ENCODE measurements at regions not wholly inside any gene's neighbourhood (a gene's known extent, or its start where the extent isn't known, plus 50 kb on each side); places are given as distances from the start of the nearest gene placed in this dataset.

DNA sequence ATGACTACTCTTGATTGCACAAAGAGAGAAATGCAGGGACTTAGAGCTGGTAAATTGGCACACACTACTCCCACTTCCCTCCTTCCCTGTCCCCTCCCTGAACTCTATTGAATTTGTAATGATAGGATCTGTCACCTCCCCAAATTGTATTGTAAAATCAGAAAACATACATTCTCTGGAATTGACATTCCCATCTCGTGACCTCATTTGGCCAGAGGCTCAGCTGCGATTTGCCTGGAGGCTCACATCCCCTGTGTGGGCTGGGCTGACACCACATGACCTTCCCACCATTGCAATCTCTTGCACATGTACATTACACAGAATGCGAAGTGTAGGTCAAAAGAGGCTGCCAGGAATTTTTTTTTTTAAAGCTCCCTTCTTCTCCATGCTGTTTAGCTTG, 172.1 kb downstream of the MID1IP1 start:
- TF ChIP-seq, protein P1, sequence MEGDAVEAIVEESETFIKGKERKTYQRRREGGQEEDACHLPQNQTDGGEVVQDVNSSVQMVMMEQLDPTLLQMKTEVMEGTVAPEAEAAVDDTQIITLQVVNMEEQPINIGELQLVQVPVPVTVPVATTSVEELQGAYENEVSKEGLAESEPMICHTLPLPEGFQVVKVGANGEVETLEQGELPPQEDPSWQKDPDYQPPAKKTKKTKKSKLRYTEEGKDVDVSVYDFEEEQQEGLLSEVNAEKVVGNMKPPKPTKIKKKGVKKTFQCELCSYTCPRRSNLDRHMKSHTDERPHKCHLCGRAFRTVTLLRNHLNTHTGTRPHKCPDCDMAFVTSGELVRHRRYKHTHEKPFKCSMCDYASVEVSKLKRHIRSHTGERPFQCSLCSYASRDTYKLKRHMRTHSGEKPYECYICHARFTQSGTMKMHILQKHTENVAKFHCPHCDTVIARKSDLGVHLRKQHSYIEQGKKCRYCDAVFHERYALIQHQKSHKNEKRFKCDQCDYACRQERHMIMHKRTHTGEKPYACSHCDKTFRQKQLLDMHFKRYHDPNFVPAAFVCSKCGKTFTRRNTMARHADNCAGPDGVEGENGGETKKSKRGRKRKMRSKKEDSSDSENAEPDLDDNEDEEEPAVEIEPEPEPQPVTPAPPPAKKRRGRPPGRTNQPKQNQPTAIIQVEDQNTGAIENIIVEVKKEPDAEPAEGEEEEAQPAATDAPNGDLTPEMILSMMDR (conservative IDR thresholded peaks at IDR 0.05): no peak
- Mint-ChIP-seq H3K4me1 (no peaks in the 10 kb centered on the region), H3K9me3 (peaks cover 41% of the 10 kb centered on the region), H3K27me3 (ENCODE audit: insufficient read depth) (no peaks in the 10 kb centered on the region), H3K4me3 (no peak overlapping the region), H3K27ac (no peak overlapping the region), H3K36me3 (ENCODE audit: low read depth) (no peaks in the 10 kb centered on the region)
- Histone ChIP-seq H3K9me3 (ENCODE audit: control insufficient read depth, low read length) (no peaks in the 10 kb centered on the region), H3K27ac (ENCODE audit: low read depth, low read length) (no peak overlapping the region), H3K9ac (ENCODE audit: extremely low read depth, low read length, poor library complexity, severe bottlenecking) (no peak overlapping the region), H3K27me3 (ENCODE audit: control insufficient read depth, insufficient read depth, low read length, poor library complexity, severe bottlenecking) (no peaks in the 10 kb centered on the region), H3K4me1 (ENCODE audit: control insufficient read depth, insufficient read depth, low read length) (no peaks in the 10 kb centered on the region), H3K4me3 (ENCODE audit: low read length) (no peak overlapping the region), H3K36me3 (ENCODE audit: control insufficient read depth, insufficient read depth, low read length) (no peaks in the 10 kb centered on the region)
- DNase-seq: no peak
- WGBS, 2 experiments (ENCODE audit: insufficient coverage in 1 of 2, insufficient read length in 1 of 2): 77 to 86% methylated on average over 1 to 3 of the region's 3 CpGs

GRCh38 chrX:38974542-38974941, 173.3 kb downstream of the MID1IP1 start:
- Histone ChIP-seq H3K4me1 (ENCODE audit: control insufficient read depth, insufficient read depth, low read length) (no peaks in the 10 kb centered on the region), H3K36me3 (ENCODE audit: control insufficient read depth, insufficient read depth, low read length) (no peaks in the 10 kb centered on the region), H3K9me3 (ENCODE audit: control insufficient read depth, low read length) (no peaks in the 10 kb centered on the region), H3K4me3 (ENCODE audit: low read length) (no peak overlapping the region), H3K9ac (ENCODE audit: extremely low read depth, low read length, poor library complexity, severe bottlenecking) (no peak overlapping the region), H3K27ac (ENCODE audit: low read depth, low read length) (no peak overlapping the region), H3K27me3 (ENCODE audit: control insufficient read depth, insufficient read depth, low read length, poor library complexity, severe bottlenecking) (no peaks in the 10 kb centered on the region)
- H3K4me1 Mint-ChIP-seq: no peaks in the 10 kb centered on the region
- DNase-seq: no peak
- TF ChIP-seq, protein P1 (conservative IDR thresholded peaks at IDR 0.05): no peak
- WGBS, 2 experiments (ENCODE audit: insufficient coverage in 1 of 2, insufficient read length in 1 of 2): 86 to 100% methylated on average over 1 to 3 of the region's 3 CpGs
- H3K27me3 Mint-ChIP-seq (ENCODE audit: insufficient read depth): no peaks in the 10 kb centered on the region
- peaks cover 39% of the 10 kb centered on the region for H3K9me3 Mint-ChIP-seq
- no peak overlapping the region for H3K27ac Mint-ChIP-seq
- no peaks in the 10 kb centered on the region for H3K36me3 Mint-ChIP-seq (ENCODE audit: low read depth)
- H3K4me3 Mint-ChIP-seq: no peak overlapping the region

DNA sequence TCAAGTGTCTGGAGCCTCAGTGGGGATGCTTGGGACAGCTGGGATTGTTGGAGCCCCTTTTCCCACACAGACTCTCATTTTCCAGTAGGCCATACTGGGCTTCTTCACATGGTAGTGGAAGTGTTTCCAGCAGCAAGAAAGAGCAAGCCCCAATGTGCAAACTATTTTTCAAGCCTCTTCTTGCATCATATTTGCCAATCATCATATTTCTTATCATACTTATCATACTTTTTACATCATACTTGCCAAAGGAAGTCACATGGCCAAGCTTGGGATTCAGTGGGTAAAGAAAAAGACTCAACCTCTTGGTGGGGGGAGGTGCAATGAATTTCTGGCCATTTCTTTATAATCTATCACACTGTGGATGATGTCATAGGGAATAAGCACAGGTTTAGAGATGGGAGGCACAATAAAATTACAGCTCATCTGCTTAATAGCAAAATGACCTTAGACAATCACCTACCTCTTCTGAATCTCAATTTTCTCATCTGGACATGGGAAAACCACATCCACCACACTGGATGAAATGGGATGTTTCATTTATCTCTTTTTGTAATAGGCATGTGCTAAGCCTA, 174.2 kb downstream of the MID1IP1 start:
- no peak overlapping the region for H3K4me3 Mint-ChIP-seq
- H3K36me3 Mint-ChIP-seq (ENCODE audit: low read depth): no peaks in the 10 kb centered on the region
- H3K27me3 ChIP-seq (ENCODE audit: control insufficient read depth, insufficient read depth, low read length, poor library complexity, severe bottlenecking): no peaks in the 10 kb centered on the region
- no peaks in the 10 kb centered on the region for H3K36me3 ChIP-seq (ENCODE audit: control insufficient read depth, insufficient read depth, low read length)
- no peaks in the 10 kb centered on the region for H3K27me3 Mint-ChIP-seq (ENCODE audit: insufficient read depth)
- no peak overlapping the region for H3K4me3 ChIP-seq (ENCODE audit: low read length)
- TF ChIP-seq, protein P1 (conservative IDR thresholded peaks at IDR 0.05): no peak
- H3K27ac Mint-ChIP-seq: no peak overlapping the region
- peaks cover 42% of the 10 kb centered on the region for H3K9me3 Mint-ChIP-seq
- H3K4me1 ChIP-seq (ENCODE audit: control insufficient read depth, insufficient read depth, low read length): no peaks in the 10 kb centered on the region
- no peaks in the 10 kb centered on the region for H3K9me3 ChIP-seq (ENCODE audit: control insufficient read depth, low read length)
- no peak for DNase-seq
- no peak overlapping the region for H3K9ac ChIP-seq (ENCODE audit: extremely low read depth, low read length, poor library complexity, severe bottlenecking)
- no peak overlapping the region for H3K27ac ChIP-seq (ENCODE audit: low read depth, low read length)
- no peaks in the 10 kb centered on the region for H3K4me1 Mint-ChIP-seq

All from endodermal cell (in vitro differentiated cells).